Mesendoderm (in vitro differentiated cells): ENCODE measurements at regions not wholly inside any gene's neighbourhood (a gene's known extent, or its start where the extent isn't known, plus 50 kb on each side); places are given as distances from the start of the nearest gene placed in this dataset.

Experiments
- DNase-seq: peaks from one replicate; pipeline ENCODE4 v3.0.0; 2013
- H2AK5ac ChIP-seq: 2 replicates; pipeline ENCODE4 v1.6.1; 2013; ENCODE audit warnings: low read length, inconsistent platforms
- H2BK120ac ChIP-seq: 2 replicates; pipeline ENCODE4 v1.6.1; 2013; ENCODE audit warnings: low read depth, mild to moderate bottlenecking, low read length, moderate library complexity, mixed read lengths
- H2BK15ac ChIP-seq: replicated peaks from 2 replicates; pipeline ENCODE4 v1.6.1; 2013; ENCODE audit warnings: low read depth, mild to moderate bottlenecking, moderate library complexity
- H2BK5ac ChIP-seq: 2 replicates; pipeline ENCODE4 v1.6.1; 2013; ENCODE audit warnings: low read length, inconsistent platforms
- H3K18ac ChIP-seq: 2 replicates; pipeline ENCODE4 v1.6.1; 2013; ENCODE audit warnings: mild to moderate bottlenecking, low read length, mixed read lengths
- H3K23ac ChIP-seq: one replicate; pipeline ENCODE4 v1.6.1; 2013; ENCODE audit warnings: low read length
- H3K27ac ChIP-seq: 2 replicates; pipeline ENCODE4 v1.5.1; 2013; ENCODE audit warnings: low read depth, mild to moderate bottlenecking, inconsistent platforms, low read length, moderate library complexity
- H3K27me3 ChIP-seq: 2 replicates; pipeline ENCODE4 v1.6.1; 2013; ENCODE audit warnings: low read length, control low read depth, mild to moderate bottlenecking, inconsistent platforms; ENCODE audit not compliant: insufficient read depth, poor library complexity
- H3K36me3 ChIP-seq: 2 replicates; pipeline ENCODE4 v1.6.1; 2013; ENCODE audit warnings: low read length, inconsistent platforms; ENCODE audit not compliant: control insufficient read depth, insufficient read depth
- H3K4ac ChIP-seq: one replicate; pipeline ENCODE4 v1.6.1; 2013; ENCODE audit warnings: low read depth, mild to moderate bottlenecking, low read length, moderate library complexity
- H3K4me1 ChIP-seq: 2 replicates; pipeline ENCODE4 v1.6.1; 2013; ENCODE audit warnings: low read depth, low read length, inconsistent platforms; ENCODE audit not compliant: control insufficient read depth
- H3K4me2 ChIP-seq: 2 replicates; pipeline ENCODE4 v1.6.1; 2013; ENCODE audit warnings: low read length
- H3K4me3 ChIP-seq: 2 replicates; pipeline ENCODE4 v1.5.1; 2013; ENCODE audit warnings: mild to moderate bottlenecking, low read length
- H3K56ac ChIP-seq: one replicate; pipeline ENCODE4 v1.6.1; 2013; ENCODE audit warnings: low read length
- H3K79me1 ChIP-seq: 2 replicates; pipeline ENCODE4 v1.6.1; 2013; ENCODE audit warnings: low read length, inconsistent platforms
- H3K79me2 ChIP-seq: 2 replicates; pipeline ENCODE4 v1.6.1; 2013; ENCODE audit warnings: mild to moderate bottlenecking, low read length; ENCODE audit not compliant: control insufficient read depth, insufficient read depth
- H3K9ac ChIP-seq: 2 replicates; pipeline ENCODE4 v1.6.1; 2013; ENCODE audit warnings: low read length, inconsistent platforms
- H4K5ac ChIP-seq: one replicate; pipeline ENCODE4 v1.6.1; 2013; ENCODE audit warnings: low read length
- H4K8ac ChIP-seq: one replicate; pipeline ENCODE4 v1.6.1; 2013; ENCODE audit warnings: low read depth, mild to moderate bottlenecking, control low read depth, low read length, moderate library complexity
- WGBS: extraction: QIAGEN DNeasy Blood & Tissue Kit; methylation state at CpG from one replicate; pipeline ENCODE4 v1.1.7; 2013; ENCODE audit warnings: low lambda C conversion rate, missing lambda C conversion rate; ENCODE audit not compliant: insufficient coverage; ENCODE audit errors: extremely low coverage; 5-methylcytosine and 5-hydroxymethylcytosine counted together

DNA sequence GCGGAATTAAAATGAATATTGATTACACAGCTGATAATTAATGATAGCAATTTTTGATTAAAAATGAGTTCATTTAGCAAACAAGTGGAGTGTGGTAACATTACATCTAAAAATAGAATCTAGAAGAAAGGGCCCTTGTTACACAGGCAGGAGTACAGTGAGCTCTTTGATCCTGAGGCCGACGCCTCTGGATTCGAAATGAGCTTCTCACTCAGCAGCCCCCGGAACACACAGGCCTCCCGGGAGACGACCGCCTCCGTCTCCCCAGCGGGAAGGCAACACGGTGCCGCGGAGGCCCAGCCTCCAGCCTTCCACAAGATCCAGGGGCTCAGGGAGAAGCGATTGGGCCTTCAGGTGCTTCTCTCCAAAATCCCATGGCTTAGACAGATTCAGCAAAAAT, 379.1 kb downstream of the BRD1 start:
- Histone ChIP-seq H2BK5ac (no peak overlapping the region), H2BK120ac (no peak overlapping the region), H3K4me1 (peaks cover 12% of the 10 kb centered on the region), H3K9ac (peak overlapping the region; percentile 21), H4K8ac (no peak overlapping the region), H3K36me3 (no peaks in the 10 kb centered on the region), H4K5ac (no peak overlapping the region), H3K4me3 (no peak overlapping the region), H2AK5ac (peak overlapping the region; percentile 31), H3K23ac (no peak overlapping the region), H3K27ac (no peak overlapping the region), H3K4ac (no peak overlapping the region), H3K79me1 (no peaks in the 10 kb centered on the region), H3K18ac (no peak overlapping the region), H3K56ac (peak overlapping the region; percentile 65), H2BK15ac (no peak overlapping the region), H3K79me2 (no peaks in the 10 kb centered on the region), H3K27me3 (no peaks in the 10 kb centered on the region), H3K4me2 (no peak overlapping the region)
- WGBS: no CpG with 5 or more reads among the region's 14 CpGs
- no peak for DNase-seq

DNA sequence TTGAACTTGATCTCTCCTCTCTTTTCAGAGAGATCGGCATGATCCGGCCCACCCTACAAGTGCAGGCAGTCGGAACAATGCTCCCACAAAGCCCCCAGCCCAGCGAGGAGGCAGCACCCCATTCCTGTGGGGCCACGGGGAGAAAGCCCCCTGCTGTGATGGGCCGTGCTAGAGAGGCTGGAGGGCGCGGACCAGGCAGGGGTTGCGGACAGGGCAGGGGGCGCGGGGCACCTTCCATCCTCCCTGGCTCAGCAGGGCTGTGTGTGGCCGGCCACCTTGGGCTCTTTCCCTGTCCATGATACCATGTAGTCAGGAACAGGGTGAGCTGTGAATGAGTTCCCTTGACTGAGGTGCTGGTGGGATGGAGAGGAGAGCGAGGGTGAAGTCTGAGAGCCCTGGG, 379.8 kb downstream of the BRD1 start:
- Histone ChIP-seq H3K4me3 (no peak overlapping the region), H3K18ac (peak overlapping the region; percentile 0), H3K23ac (no peak overlapping the region), H3K9ac (no peak overlapping the region), H3K4me2 (no peak overlapping the region), H2BK15ac (no peak overlapping the region), H3K36me3 (no peaks in the 10 kb centered on the region), H3K27ac (no peak overlapping the region), H3K79me2 (no peaks in the 10 kb centered on the region), H3K27me3 (no peaks in the 10 kb centered on the region), H2AK5ac (no peak overlapping the region), H3K79me1 (no peaks in the 10 kb centered on the region), H3K4ac (no peak overlapping the region), H3K56ac (peak overlapping the region; percentile 10), H3K4me1 (peaks cover 12% of the 10 kb centered on the region), H2BK5ac (no peak overlapping the region), H4K8ac (no peak overlapping the region), H4K5ac (no peak overlapping the region), H2BK120ac (no peak overlapping the region)
- DNase-seq: no peak
- WGBS: no CpG with 5 or more reads among the region's 13 CpGs

DNA sequence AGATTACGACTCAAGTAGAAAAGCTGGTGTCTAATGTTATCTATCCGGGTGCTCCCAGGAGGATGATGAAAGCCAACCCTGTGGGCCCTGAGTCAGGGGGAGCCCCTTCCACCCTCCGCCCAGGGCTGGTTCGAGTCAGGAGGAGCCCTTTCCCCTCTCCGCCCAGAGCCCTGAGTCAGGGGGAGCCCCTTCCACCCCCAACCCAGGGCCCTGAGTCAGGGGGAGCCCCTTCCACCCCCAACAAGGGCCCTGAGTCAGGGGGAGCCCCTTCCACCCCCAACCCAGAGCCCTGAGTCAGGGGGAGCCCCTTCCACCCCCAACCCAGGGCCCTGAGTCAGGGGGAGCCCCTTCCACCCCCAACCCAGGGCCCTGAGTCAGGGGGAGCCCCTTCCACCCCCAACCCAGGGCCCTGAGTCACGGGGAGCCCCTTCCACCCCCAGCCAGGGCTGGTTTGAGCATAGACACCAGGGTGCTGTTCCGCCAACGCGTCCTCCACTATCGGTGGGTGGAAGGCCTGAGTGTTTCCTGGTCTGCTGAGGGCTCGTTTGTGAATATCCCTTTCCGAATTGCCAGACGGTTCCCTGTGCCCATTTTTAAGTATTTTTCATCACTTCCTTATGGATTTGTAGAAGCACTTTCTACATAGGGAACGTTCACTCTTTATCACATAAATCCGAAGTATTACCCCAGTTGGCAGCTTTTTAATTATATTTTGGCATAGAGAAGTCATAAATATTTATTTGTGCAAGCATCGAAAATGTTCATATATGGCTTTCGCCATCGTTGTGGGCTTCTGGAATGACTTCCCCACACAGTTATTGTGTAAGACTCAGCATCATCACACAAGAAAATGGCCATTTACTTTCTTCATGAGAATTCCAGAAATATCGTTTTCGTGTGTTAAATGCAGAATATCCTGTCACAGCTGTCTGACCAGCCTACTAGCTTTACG, 380.6 kb downstream of the BRD1 start:
- H3K23ac ChIP-seq: no peak overlapping the region
- H3K36me3 ChIP-seq: no peaks in the 10 kb centered on the region
- no peak overlapping the region for H2AK5ac ChIP-seq
- no peak overlapping the region for H3K56ac ChIP-seq
- no peak overlapping the region for H3K4ac ChIP-seq
- no peak overlapping the region for H2BK15ac ChIP-seq
- no peak overlapping the region for H3K4me2 ChIP-seq
- H2BK120ac ChIP-seq: no peak overlapping the region
- H3K27me3 ChIP-seq: no peaks in the 10 kb centered on the region
- DNase-seq: no peak
- no peaks in the 10 kb centered on the region for H3K79me2 ChIP-seq
- H3K9ac ChIP-seq: no peak overlapping the region
- H4K5ac ChIP-seq: no peak overlapping the region
- H3K79me1 ChIP-seq: no peaks in the 10 kb centered on the region
- H3K4me3 ChIP-seq: no peak overlapping the region
- no CpG with 5 or more reads among the region's 21 CpGs for WGBS
- H4K8ac ChIP-seq: no peak overlapping the region
- H3K18ac ChIP-seq: peak overlapping the region; percentile 0
- H2BK5ac ChIP-seq: no peak overlapping the region
- H3K4me1 ChIP-seq: peaks cover 12% of the 10 kb centered on the region
- no peak overlapping the region for H3K27ac ChIP-seq

DNA sequence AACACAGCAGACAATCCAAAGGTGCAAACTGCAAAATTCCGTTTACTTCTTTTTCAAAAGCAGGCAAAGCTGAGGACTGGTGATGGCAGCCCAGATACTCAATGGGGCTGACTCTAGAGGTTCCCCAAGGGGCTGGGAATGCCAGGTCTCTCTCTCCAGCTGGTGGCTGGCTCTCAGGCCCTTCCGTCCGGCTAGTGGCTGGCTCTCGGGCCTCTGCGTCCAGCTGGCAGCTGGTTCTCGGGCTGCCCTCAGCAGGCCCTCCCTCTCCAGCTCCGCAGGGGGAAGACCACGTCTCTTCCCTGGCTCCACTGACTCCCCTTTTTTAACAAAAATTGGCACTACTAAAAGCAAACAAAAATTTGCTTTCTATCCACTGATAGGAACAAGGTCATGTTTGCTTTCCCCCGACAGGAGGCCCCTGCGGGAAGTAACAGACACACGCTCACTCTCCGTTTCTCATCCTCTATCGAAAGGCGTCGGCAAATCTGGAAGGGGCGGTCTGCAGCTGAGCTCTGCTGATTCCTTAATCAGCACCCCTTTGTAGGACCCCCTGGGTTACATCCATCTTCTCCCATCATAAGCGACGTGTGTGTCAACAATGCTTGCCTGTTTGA, 381.4 kb downstream of the BRD1 start:
- peak overlapping the region; percentile 57 for H3K18ac ChIP-seq
- H3K23ac ChIP-seq: no peak overlapping the region
- no peaks in the 10 kb centered on the region for H3K79me2 ChIP-seq
- H4K5ac ChIP-seq: no peak overlapping the region
- DNase-seq: no peak
- no peak overlapping the region for H2BK5ac ChIP-seq
- H3K56ac ChIP-seq: no peak overlapping the region
- H4K8ac ChIP-seq: no peak overlapping the region
- no peak overlapping the region for H3K4me2 ChIP-seq
- no peak overlapping the region for H2BK120ac ChIP-seq
- no peaks in the 10 kb centered on the region for H3K36me3 ChIP-seq
- H3K27ac ChIP-seq: no peak overlapping the region
- no peaks in the 10 kb centered on the region for H3K79me1 ChIP-seq
- H3K27me3 ChIP-seq: no peaks in the 10 kb centered on the region
- H3K4ac ChIP-seq: no peak overlapping the region
- peaks cover 7% of the 10 kb centered on the region for H3K4me1 ChIP-seq
- no CpG with 5 or more reads among the region's 18 CpGs for WGBS
- no peak overlapping the region for H2AK5ac ChIP-seq
- H3K4me3 ChIP-seq: no peak overlapping the region
- H3K9ac ChIP-seq: no peak overlapping the region
- no peak overlapping the region for H2BK15ac ChIP-seq

DNA sequence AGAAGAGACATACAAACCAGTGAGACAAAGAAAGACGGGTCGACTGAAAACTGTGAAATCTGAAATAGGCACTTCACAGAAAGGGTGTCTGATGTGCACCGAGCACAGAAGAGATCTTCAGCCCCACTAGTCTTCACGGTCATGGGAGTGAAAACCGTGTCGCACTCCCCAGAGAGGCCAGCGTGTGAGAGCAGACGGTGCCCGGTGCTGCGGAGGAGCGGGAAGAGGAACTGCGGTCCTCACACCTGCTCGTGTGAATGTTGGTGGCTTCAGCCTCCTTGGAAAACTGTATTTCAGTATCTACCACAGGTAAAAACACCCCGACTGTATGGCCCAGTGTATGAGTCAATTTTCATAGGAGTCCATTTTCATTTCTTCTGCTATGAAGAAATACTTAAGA, 382.9 kb downstream of the BRD1 start:
- Histone ChIP-seq H3K9ac (no peak overlapping the region), H2BK5ac (no peak overlapping the region), H3K4me2 (no peak overlapping the region), H3K18ac (no peak overlapping the region), H3K56ac (no peak overlapping the region), H3K4me1 (no peaks in the 10 kb centered on the region), H3K4ac (no peak overlapping the region), H4K8ac (no peak overlapping the region), H4K5ac (no peak overlapping the region), H3K27me3 (no peaks in the 10 kb centered on the region), H3K79me2 (no peaks in the 10 kb centered on the region), H3K27ac (no peak overlapping the region), H2BK15ac (no peak overlapping the region), H2BK120ac (no peak overlapping the region), H3K23ac (no peak overlapping the region), H2AK5ac (no peak overlapping the region), H3K79me1 (no peaks in the 10 kb centered on the region), H3K36me3 (no peaks in the 10 kb centered on the region), H3K4me3 (no peak overlapping the region)
- no CpG with 5 or more reads among the region's 14 CpGs for WGBS
- DNase-seq: no peak
